IMR-90 (cell line): ENCODE measurements at regions not wholly inside any gene's neighbourhood (a gene's known extent, or its start where the extent isn't known, plus 50 kb on each side); places are given as distances from the start of the nearest gene placed in this dataset.

ENCODE experiments used
- ATAC-seq: fragments of 200-7000 bp; cut with Tn5 transposase; 2 replicates; pipeline ENCODE4 v1.9.1; 2020; ENCODE audit warnings: low read depth, mild to moderate bottlenecking, moderate library complexity
- BruUV-seq: library from RNA; stranded (reverse); fragments of 400-500 nt; replicated peaks from 2 replicates; lab custom pipeline; 2021; lab: Mats Ljungman, UMichigan
- CTCF ChIA-PET: fragments of 300-600 bp; formaldehyde crosslinking; extraction: SDS; loops from one replicate; lab custom pipeline; 2021; ENCODE audit warnings: antibody characterized with exemption; lab: Yijun Ruan, JAX
- POLR2A ChIA-PET: fragments of 300-600 bp; sonication (Branson Sonifier 250); formaldehyde crosslinking; loops from one replicate; lab custom pipeline; 2022; ENCODE audit warnings: antibody characterized with exemption; ENCODE audit not compliant: unreplicated experiment; lab: Charles Lee
- DNase-seq: peaks from one replicate; pipeline ENCODE4 v3.0.0; 2013
- H2AFZ ChIP-seq: replicated peaks from 2 replicates; pipeline ENCODE3; 2013; ENCODE audit warnings: low read length, mild to moderate bottlenecking; ENCODE audit not compliant: poor library complexity
- H2AK5ac ChIP-seq: 2 replicates; pipeline ENCODE4 v1.6.1; 2013; ENCODE audit warnings: low read depth, low read length, inconsistent platforms
- H2AK9ac ChIP-seq: replicated peaks from 2 replicates; pipeline ENCODE3; 2013; ENCODE audit warnings: mild to moderate bottlenecking, low read depth, low read length, moderate library complexity; ENCODE audit not compliant: poor library complexity
- H2BK120ac ChIP-seq: 2 replicates; pipeline ENCODE4 v1.6.1; 2013; ENCODE audit warnings: low read depth, low read length, inconsistent platforms
- H2BK15ac ChIP-seq: 3 replicates; pipeline ENCODE4 v1.6.1; 2013; ENCODE audit warnings: low read depth, low read length, inconsistent platforms
- H2BK20ac ChIP-seq: 2 replicates; pipeline ENCODE4 v1.6.1; 2013; ENCODE audit warnings: low read depth, mild to moderate bottlenecking, inconsistent platforms, low read length, moderate library complexity
- H2BK5ac ChIP-seq: 2 replicates; pipeline ENCODE4 v1.6.1; 2013; ENCODE audit warnings: mild to moderate bottlenecking, low read depth, low read length, inconsistent platforms; ENCODE audit not compliant: poor library complexity, severe bottlenecking
- H3K14ac ChIP-seq: replicated peaks from 2 replicates; pipeline ENCODE4 v1.6.1; 2013; ENCODE audit warnings: low read depth, low read length, inconsistent platforms
- H3K18ac ChIP-seq: 2 replicates; pipeline ENCODE4 v1.6.1; 2013; ENCODE audit warnings: low read depth, low read length, control low read depth
- H3K23ac ChIP-seq: 2 replicates; pipeline ENCODE4 v1.6.1; 2013; ENCODE audit warnings: low read depth, low read length, inconsistent platforms
- H3K27ac ChIP-seq: 2 replicates; pipeline ENCODE4 v1.5.1; 2013; ENCODE audit warnings: mild to moderate bottlenecking, control low read depth, low read length; ENCODE audit not compliant: insufficient read depth
- H3K27me3 ChIP-seq: 2 replicates; pipeline ENCODE4 v1.6.1; 2013; ENCODE audit warnings: low read length; ENCODE audit not compliant: control insufficient read depth, insufficient read depth
- H3K36me3 ChIP-seq: 2 replicates; pipeline ENCODE4 v1.6.1; 2013; ENCODE audit warnings: low read length, mixed read lengths; ENCODE audit not compliant: control insufficient read depth, insufficient read depth
- H3K4ac ChIP-seq: 2 replicates; pipeline ENCODE4 v1.6.1; 2013; ENCODE audit warnings: low read depth, low read length, inconsistent platforms
- H3K4me1 ChIP-seq: 2 replicates; pipeline ENCODE4 v1.6.1; 2013; ENCODE audit warnings: low read length, mixed read lengths; ENCODE audit not compliant: control insufficient read depth, insufficient read depth
- H3K4me2 ChIP-seq: 2 replicates; pipeline ENCODE4 v1.6.1; 2013; ENCODE audit warnings: low read depth, mild to moderate bottlenecking, control low read depth, low read length, moderate library complexity
- H3K4me3 ChIP-seq: 2 replicates; pipeline ENCODE4 v1.5.1; 2013; ENCODE audit warnings: low read depth, mild to moderate bottlenecking, control low read depth, low read length, moderate library complexity; ENCODE audit not compliant: insufficient read depth
- H3K56ac ChIP-seq: 2 replicates; pipeline ENCODE4 v1.6.1; 2013; ENCODE audit warnings: low read length, inconsistent platforms; ENCODE audit not compliant: insufficient read depth; ENCODE audit errors: extremely low read depth
- H3K79me1 ChIP-seq, 2 experiments: 2 replicates each; pipeline ENCODE4 v1.6.1; 2013; ENCODE audit warnings: low read length in 2 of 2, inconsistent platforms in 1 of 2, low read depth in 1 of 2
- H3K9ac ChIP-seq: 2 replicates; pipeline ENCODE4 v1.6.1; 2013; ENCODE audit warnings: low read depth, low read length, control low read depth
- H3K9me1 ChIP-seq: 2 replicates; pipeline ENCODE4 v1.6.1; 2013; ENCODE audit warnings: low read length, inconsistent platforms; ENCODE audit not compliant: insufficient read depth
- H3K9me3 ChIP-seq: 2 replicates; pipeline ENCODE4 v1.6.1; 2013; ENCODE audit warnings: low read length; ENCODE audit not compliant: control insufficient read depth, insufficient read depth
- H4K20me1 ChIP-seq: 2 replicates; pipeline ENCODE4 v1.6.1; 2013; ENCODE audit warnings: low read length, inconsistent platforms; ENCODE audit not compliant: insufficient read depth
- H4K5ac ChIP-seq: 2 replicates; pipeline ENCODE4 v1.6.1; 2013; ENCODE audit warnings: mild to moderate bottlenecking, low read depth, low read length, control low read depth
- H4K8ac ChIP-seq, 2 experiments: 2 replicates each; pipeline ENCODE4 v1.6.1; 2013; ENCODE audit warnings: low read depth in 2 of 2, low read length in 2 of 2, control low read depth in 1 of 2, inconsistent platforms in 1 of 2
- H4K91ac ChIP-seq: 2 replicates; pipeline ENCODE4 v1.6.1; 2013; ENCODE audit warnings: low read depth, low read length, inconsistent platforms; ENCODE audit not compliant: insufficient read depth
- CEBPB ChIP-seq: IDR thresholded peaks from 2 replicates; pipeline ENCODE4 v1.6.1; 2012; ENCODE audit warnings: low read depth, low read length, improper control_type of control experiment
- CHD1 ChIP-seq: IDR thresholded peaks from 2 replicates; pipeline ENCODE4 v1.6.1; 2012; ENCODE audit warnings: low read depth, low read length, improper control_type of control experiment
- ELK1 ChIP-seq: fragments of 150-350 bp; IDR thresholded peaks from 2 replicates; pipeline ENCODE4 v1.6.1; 2016; ENCODE audit warnings: low read depth, mild to moderate bottlenecking, low read length, moderate library complexity, borderline replicate concordance
- MAFK ChIP-seq: IDR thresholded peaks from 2 replicates; pipeline ENCODE4 v1.6.1; 2012; ENCODE audit warnings: low read depth, low read length, improper control_type of control experiment
- MAZ ChIP-seq: IDR thresholded peaks from 2 replicates; pipeline ENCODE4 v1.6.1; 2012; ENCODE audit warnings: low read depth, mild to moderate bottlenecking, low read length, improper control_type of control experiment, moderate library complexity, borderline replicate concordance
- NFE2L2 ChIP-seq: fragments of 150-350 bp; IDR thresholded peaks from 2 replicates; pipeline ENCODE4 v1.6.1; 2016; ENCODE audit warnings: low read depth, mild to moderate bottlenecking, low read length
- POLR2A ChIP-seq: IDR thresholded peaks from 2 replicates; pipeline ENCODE4 v1.6.1; 2012; ENCODE audit warnings: mild to moderate bottlenecking, low read depth, low read length
- RAD21 ChIP-seq: IDR thresholded peaks from 2 replicates; pipeline ENCODE4 v1.6.1; 2012; ENCODE audit warnings: low read length, improper control_type of control experiment
- SMC3 ChIP-seq: fragments of 150-350 bp; IDR thresholded peaks from 2 replicates; pipeline ENCODE4 v1.6.1; 2016; ENCODE audit warnings: low read depth, mild to moderate bottlenecking, antibody characterized with exemption, low read length, moderate library complexity
- USF2 ChIP-seq: fragments of 150-350 bp; IDR thresholded peaks from 2 replicates; pipeline ENCODE4 v1.6.1; 2017; ENCODE audit warnings: mild to moderate bottlenecking, antibody characterized with exemption, low read length, low read depth
- WGBS, 2 experiments: methylation state at CpG; one replicate each; pipeline versions ENCODE4 v1.1.5 to v1.1.7; 2013; ENCODE audit warnings: missing lambda C conversion rate in 2 of 2; ENCODE audit not compliant: insufficient read length in 1 of 2; ENCODE audit errors: extremely low coverage in 2 of 2; 5-methylcytosine and 5-hydroxymethylcytosine counted together
- dilution Hi-C: fragments of 300-500 bp; cut with HindIII; formaldehyde crosslinking; loops from one replicate; pipeline ENCODE4 v1.14.3; 2018; ENCODE audit warnings: low sequenced_read_pairs; ENCODE audit not compliant: unreplicated experiment
- in situ Hi-C: fragments of 300-500 bp; cut with MboI; formaldehyde crosslinking; loops from 3 replicates; pipeline ENCODE4 v1.14.3; 2019; ENCODE audit warnings: low sequenced_read_pairs, inconsistent platforms, mixed read lengths
- intact Hi-C: fragments of 100-400 bp; cut with micrococcal nuclease; formaldehyde crosslinking; loops from 2 replicates; pipeline ENCODE4 v1.10.0; 2022

GRCh38 chr3:54026543-54026942, 95.8 kb upstream of the CACNA2D3 start:
- Histone ChIP-seq H3K27me3 (no peaks in the 10 kb centered on the region), H3K27ac (no peak overlapping the region), H3K9ac (no peak overlapping the region), H3K4me1 (no peaks in the 10 kb centered on the region), H2AK5ac (no peak overlapping the region), H4K8ac (no peak overlapping the region), H3K4me2 (no peak overlapping the region), H3K36me3 (no peaks in the 10 kb centered on the region), H3K14ac (no peak overlapping the region), H2BK15ac (no peak overlapping the region), H3K4me3 (no peak overlapping the region), H2AFZ (no peak overlapping the region), H4K5ac (no peak overlapping the region), H3K23ac (no peak overlapping the region), H2BK120ac (no peak overlapping the region), H2BK20ac (no peak overlapping the region), H3K56ac (no peak overlapping the region), H4K20me1 (no peaks in the 10 kb centered on the region), H3K9me1 (no peaks in the 10 kb centered on the region), H3K4ac (no peak overlapping the region), H4K91ac (no peak overlapping the region), H2BK5ac (no peak overlapping the region), H3K18ac (no peak overlapping the region), H2AK9ac (no peak overlapping the region), H3K79me1 (no peaks in the 10 kb centered on the region), H3K9me3 (peaks cover 14% of the 10 kb centered on the region; the same call in 1 of the 2 replicates)
- ATAC-seq (no peak), DNase-seq (no peak)
- intact Hi-C loops (no loop called here), dilution Hi-C loops (no loop called here), in situ Hi-C loops (no loop called here)
- ChIA-PET POLR2A (no interaction called here), CTCF (no interaction called here)
- WGBS, 2 experiments: no CpG with 5 or more reads among the region's 2 CpGs
- BruUV-seq: no TSS peak
- TF ChIP-seq MAFK: no peak
- TF ChIP-seq CHD1: no peak
- TF ChIP-seq SMC3: no peak
- TF ChIP-seq RAD21: no peak
- TF ChIP-seq MAZ: no peak
- TF ChIP-seq CEBPB: no peak
- TF ChIP-seq POLR2A: no peak
- TF ChIP-seq USF2: no peak
- no peak for TF ChIP-seq ELK1
- TF ChIP-seq NFE2L2: no peak
